Mucosa of gallbladder (tissue), 1 donor: ENCODE measurements at regions not wholly inside any gene's neighbourhood (a gene's known extent, or its start where the extent isn't known, plus 50 kb on each side); places are given as distances from the start of the nearest gene placed in this dataset.
"Not testable (repeated sequence)": the region's sequence is repeated elsewhere in the genome, so short reads cannot be mapped to it uniquely, and the experiment has no call there.

Experiments used
- DNase-seq: peaks from one replicate; pipeline ENCODE4 v3.0.0-alpha.2; 2020; ENCODE audit warnings: low spot score
- donor health status: DM: no; HTN: no; CAD: no.

DNA sequence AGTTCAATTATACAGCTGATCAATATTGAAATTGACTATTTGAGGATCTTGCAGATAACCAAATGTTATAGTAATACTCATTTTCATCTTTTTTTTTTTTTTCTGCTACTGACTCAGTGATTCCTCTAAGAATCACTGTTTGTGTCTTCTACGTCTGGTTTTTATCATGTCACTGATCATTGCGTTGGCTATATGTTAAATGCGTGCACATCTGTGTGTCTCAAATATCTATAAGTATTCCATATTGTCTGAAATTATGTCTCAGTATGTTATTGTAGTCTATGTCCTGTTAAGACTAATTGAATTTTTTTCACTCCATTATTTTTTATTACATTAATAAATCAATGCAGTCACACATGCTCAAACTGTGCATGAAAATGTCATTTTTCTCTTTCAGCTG lies 200.5 kb downstream of the PCDH20 start:
- no peak for DNase-seq

GRCh38 chr13:61214551-61214950 lies 201.1 kb downstream of the PCDH20 start:
- DNase-seq: no peak

GRCh38 chr13:61205898-61206297 lies 209.8 kb downstream of the PCDH20 start:
- DNase-seq: not testable (repeated sequence)

DNA sequence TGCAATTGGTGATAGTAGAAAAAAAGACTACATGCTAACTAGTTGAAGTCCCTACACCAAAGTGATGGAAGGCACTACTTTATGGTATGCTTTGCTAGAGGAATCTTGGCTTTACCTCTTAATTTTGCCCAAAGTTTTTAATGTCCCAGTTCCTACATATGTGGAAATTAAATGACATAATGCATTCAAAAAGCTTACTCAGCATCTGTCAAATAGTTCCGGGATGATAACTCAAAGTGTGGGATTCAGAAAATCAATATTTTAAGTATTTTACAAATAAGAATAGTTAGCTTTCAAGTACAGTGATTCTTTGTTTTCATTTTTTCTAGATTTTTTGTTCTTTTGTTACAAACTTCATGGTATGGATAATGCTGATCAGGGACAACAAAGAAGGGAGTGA lies 211.6 kb downstream of the PCDH20 start:
- no peak for DNase-seq

DNA sequence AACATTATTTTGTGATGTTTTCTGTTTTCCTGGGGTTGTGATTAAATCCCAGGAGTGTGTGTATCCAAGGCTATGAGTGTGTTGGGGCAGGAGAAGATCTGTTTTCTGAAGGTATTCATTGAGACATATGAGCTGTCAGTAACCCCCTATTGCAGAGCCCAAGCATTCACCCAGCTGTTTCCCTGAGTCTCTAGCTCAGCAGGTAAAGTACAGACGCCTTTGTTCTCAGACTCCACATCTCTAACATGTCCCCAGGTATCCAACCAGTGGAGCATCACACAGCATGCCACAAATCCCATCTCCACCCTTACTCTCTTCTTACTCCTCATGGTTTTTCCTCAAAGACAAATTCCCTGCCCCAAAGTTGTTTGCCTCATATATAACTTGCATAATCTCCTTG lies 213.6 kb downstream of the PCDH20 start:
- no peak for DNase-seq

GRCh38 chr13:61192826-61193225 lies 222.8 kb downstream of the PCDH20 start:
- DNase-seq: no peak

DNA sequence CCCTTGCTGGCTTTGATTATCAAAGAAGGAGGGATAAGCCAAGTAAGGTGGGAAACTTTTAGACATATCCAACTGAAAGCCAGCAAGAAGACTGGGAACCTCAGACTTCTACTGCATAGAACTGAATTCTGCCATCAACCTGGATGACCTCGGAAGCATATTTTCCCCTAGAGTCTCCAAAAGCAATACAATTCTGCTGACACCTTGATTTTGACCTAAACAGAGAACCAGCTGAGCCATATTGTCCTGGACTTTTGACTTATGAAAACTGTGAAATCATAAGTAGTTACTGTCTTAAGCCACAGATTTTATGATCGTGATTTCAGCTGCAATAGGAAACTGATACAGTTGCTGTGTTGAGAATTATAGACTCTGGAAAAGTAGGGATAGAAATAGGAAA lies 227.6 kb downstream of the PCDH20 start:
- no peak for DNase-seq

DNA sequence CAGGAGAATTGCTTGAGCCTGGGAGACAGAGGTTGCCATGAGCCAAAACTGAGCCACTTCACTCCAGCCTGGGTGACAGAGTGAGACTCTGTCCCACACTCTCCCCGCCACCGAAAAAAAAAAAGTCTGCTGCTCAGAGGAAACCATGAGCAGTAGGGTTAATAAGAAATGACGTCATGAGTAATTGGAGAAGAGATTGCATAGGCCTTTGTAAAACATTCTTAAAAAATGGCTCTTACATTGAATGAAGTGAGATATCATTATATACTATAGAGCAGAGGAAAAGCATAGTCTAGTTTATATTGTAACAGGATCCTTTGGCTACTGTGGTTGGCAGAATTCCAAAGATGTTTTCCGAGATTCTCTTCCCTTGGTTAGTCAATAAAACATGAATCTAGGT lies 228.2 kb downstream of the PCDH20 start:
- DNase-seq: no peak

DNA sequence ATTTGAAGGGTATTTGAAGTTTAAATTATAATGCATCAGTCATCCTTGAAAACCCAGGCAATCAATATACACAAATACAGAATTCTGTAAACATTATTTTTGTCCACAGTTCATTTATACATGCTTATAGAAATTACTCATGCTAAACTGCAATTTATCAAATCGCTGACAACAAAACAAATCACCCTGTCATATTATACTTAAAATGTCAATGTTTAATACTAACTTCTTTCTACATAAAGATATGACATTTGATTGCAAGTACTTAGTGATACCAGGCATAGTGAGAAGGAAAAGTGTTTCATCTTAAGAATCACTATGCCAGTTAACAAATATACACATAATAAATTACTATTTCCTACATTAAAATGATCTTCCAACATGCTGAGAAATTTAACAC lies 232.0 kb downstream of the PCDH20 start:
- DNase-seq: no peak

DNA sequence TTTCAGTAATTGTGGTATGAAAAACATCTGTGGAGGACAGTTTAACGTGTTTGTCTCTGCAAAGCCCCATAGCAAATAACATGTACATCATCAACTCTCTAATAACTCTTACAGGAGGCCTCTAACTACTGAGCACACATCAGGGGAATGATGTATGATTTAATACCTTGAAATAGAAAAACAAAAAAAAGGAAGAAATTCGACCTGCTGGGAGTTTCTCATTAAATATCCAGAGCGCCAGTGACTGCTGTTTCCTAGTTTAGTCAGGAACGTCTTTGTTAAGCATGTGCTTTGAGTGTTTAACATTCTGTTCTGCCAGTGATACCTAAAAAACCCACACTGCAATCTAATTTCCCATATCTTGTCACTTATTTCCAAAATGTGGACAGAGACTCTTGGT lies 235.4 kb downstream of the PCDH20 start:
- DNase-seq: no peak

DNA sequence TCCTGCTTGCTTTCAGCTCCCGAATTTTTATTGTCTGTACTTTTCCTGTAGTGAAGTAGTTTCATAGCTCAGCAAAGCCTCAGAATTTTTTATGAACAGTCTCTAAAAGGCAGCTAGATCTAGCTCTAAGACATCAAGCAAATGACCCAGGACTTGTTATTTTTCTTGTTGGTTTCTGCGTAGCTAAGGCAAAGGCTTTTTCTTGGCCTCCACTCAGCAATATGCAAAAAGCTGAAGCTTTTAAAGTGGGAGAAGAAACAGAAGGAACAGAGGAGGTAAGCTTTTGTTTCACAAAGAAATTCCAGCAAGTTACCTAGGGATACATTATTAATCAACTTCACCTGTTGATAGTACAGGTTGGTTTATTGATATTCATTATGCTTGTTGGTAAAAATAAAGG lies 235.9 kb downstream of the PCDH20 start:
- no peak for DNase-seq

GRCh38 chr13:61170856-61171255 lies 244.8 kb downstream of the PCDH20 start:
- DNase-seq: no peak

DNA sequence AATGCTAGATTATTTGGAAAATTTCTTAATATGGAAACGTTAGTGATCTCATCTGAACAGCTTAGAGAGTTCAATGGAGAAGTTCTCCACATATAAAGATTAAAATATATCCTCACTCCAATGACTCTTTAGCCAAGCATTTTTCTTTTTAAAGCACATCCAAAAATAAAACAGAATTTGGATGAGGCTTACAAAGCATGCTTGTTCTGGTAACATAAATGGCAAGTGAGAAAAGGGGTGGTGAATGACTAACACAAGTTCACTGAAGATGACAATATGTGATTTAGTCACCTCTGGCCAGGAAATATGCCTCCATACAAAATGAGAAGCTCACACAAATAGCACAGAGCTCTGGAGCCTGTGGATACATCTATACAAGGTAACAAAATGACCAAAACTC lies 253.0 kb downstream of the PCDH20 start:
- no peak for DNase-seq

DNA sequence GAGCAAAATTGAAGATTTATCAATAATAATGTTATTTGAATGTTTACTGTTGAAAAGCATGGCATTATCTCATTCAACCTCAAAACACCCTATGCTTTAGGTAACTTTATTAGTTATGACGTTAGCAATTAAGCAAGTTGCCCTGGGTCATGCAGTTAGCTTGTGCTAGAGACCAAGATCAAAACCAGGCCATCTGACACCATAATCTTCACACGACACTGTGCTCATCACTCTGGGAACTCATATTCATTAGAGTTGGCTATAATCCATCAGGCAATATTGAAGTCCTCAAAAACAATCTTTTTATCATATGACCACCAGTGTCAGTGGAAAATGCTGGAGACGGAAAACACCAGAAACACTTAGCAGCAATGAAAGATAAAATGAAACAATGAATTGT lies 253.5 kb downstream of the PCDH20 start:
- no peak for DNase-seq

GRCh38 chr13:61156753-61157152 lies 258.9 kb downstream of the PCDH20 start:
- DNase-seq: no peak

DNA sequence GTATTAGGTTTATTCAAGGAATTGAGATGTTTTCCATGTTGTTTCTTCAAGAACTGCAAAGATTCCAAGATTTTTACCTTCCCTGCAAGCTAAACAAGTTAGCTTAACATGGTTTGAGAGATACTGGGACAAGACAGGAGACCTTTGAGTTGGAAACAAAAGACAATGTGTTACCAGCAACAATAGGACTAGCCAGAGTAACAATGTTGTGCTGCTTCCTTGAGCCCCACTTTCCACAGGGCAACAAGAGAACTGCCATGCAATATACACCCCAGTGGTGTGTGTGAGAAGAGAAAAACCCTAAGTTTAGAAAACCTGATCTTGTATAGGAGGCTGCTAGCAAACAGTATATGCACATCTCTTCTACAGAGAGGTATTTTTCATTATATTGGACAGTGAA lies 264.6 kb downstream of the PCDH20 start:
- no peak for DNase-seq

DNA sequence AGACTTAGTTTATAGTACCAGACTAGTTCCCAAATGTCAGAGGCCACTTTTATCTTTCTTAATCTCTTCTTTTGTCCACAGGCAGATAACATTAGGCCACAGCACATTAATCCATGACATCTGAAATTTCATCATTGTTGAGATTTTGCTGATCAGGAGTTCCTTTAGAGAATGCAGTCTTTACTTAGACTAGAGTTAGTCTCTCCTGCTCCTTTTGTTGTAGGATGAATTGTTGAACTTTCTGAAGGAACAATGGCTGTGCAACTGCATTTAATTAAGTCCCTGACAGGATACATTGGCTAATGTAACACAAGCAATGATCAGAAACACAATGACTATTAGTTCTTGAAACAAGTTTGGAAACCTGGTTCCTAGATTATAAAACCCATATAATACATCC lies 266.3 kb downstream of the PCDH20 start:
- DNase-seq: no peak

GRCh38 chr13:61148691-61149315 lies 266.8 kb downstream of the PCDH20 start:
- DNase-seq: no peak

- no peak for DNase-seq
Observed at GRCh38 chr13:61148211-61148610, 267.4 kb downstream of the PCDH20 start.

DNA sequence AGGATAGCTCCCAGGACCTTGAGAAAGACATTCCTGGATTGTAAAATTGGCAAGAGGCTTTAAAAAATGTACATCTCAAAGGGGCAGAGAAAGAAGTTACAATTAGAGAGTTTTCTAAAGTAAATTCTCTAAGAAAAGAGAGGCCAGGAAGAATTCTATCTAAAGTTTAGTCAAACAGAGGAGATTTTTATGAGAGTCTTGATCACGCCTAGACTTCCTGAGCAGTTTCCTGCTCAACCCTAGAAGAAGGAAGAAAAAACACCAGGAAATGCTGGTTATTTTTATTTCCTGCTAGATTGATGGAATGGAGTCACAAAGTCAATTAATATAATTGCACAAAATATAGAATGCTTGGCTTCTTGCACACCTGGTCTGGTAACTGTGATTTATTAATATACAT lies 269.1 kb downstream of the PCDH20 start:
- no peak for DNase-seq

- no peak for DNase-seq
Observed at GRCh38 chr13:61146158-61146557, 269.5 kb downstream of the PCDH20 start.

- DNase-seq: no peak
Observed at GRCh38 chr13:61144834-61145593, 270.6 kb downstream of the PCDH20 start.

- no peak for DNase-seq
Observed at GRCh38 chr13:61144301-61144700, 271.3 kb downstream of the PCDH20 start.

DNA sequence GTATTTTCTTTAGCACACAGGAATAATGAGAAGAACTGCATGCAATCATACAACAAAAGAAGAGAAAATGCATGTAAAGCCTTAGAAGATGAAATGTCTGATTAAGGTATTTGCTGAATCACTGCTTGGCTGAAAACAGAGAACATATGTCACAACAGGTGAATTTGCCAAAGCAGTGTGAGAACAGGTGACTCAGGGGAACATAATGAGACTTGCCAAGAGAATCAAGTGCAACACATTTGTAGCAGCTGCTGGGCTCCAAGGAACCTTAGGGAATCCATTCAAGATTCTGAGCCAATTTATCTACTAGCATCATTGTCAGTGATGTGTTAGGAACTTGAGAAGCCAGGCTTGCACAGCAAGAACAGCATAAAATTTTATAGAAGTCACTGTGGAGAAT lies 273.1 kb downstream of the PCDH20 start:
- no peak for DNase-seq
